GM18909 (cell line): ENCODE measurements at regions not wholly inside any gene's neighbourhood (a gene's known extent, or its start where the extent isn't known, plus 50 kb on each side); places are given as distances from the start of the nearest gene placed in this dataset.

Experiments
- ATAC-seq: cut with Tn5 transposase; IDR thresholded peaks from one replicate; pipeline ENCODE4 v1.9.1; 2021; ENCODE audit warnings: mild to moderate bottlenecking; ENCODE audit not compliant: unreplicated experiment, poor library complexity

DNA sequence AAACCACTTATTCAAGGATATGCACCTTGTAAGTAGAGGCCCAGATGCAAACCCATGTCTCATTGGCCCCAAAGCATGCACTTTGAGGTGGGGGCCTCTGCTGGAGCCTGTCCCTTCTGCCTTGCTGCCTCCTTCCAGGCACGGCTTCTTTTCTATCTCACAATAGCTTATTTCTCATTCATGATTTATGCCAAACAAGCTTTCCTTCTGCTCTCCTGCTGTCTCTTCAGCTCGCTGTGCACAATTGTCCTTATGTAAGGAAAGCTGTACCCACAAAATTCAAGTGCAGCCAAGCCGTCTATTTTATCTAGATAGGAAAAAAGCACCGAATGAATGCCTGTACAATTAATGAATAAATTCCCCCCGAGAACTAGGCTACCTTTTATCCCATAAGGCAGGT, 124.8 kb upstream of the PACRGL start:
- no peak for ATAC-seq

DNA sequence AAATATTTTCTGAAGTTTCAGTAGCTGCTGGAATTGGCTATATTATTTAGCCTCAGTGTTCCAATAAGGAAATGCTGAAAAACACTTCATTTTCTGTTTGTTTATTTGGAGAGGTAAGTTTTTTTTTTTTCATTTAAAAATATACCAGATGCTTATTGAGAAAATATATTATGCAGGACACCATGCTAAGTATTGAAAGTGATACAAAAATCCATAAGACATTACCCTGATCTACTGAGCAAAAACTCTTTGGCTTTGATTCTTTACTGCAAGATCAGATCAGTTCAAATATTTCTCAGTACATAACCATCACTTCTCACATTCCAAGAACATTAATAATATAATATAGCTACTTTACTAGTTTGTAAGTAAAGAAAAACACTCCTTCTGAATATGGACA, 123.4 kb upstream of the PACRGL start:
- no peak for ATAC-seq

DNA sequence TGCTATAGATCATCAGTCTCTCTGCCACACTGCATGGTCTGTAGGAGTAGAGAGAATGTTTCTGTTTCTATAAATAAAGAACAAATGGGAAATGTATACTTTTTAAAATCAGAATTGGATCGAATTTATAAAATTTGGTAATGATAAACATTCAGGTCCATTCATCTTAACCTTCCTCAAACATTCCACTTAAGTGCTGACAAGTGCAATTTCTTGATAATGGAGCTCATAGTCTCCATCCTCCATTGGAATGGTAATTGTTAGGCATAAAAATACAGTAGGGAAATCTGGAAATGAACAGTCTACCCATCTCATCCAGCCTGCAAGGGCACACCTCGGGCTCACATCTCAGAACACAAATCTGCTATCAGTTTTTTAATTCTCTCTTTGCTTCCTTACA, 122.6 kb upstream of the PACRGL start:
- ATAC-seq = no peak

DNA sequence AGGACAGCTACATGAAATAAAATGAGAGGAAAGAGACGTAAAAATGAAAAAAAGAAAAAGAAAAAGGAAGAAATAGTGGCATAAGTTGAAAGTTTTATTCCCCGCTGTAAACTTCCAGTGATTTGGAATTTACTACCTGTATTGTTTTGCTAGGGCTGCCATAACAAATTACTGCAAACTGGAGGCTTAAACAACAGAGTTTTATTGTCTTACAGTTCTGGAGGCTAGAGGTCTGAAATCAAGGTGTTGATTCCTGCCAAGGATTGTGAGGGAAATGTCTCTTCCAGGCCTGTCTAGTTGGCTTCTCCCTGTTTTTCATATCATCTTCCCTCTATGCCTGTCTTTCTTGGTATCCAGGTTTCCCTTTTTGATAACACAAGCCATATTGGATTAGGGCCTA, 119.4 kb upstream of the PACRGL start:
- no peak for ATAC-seq

DNA sequence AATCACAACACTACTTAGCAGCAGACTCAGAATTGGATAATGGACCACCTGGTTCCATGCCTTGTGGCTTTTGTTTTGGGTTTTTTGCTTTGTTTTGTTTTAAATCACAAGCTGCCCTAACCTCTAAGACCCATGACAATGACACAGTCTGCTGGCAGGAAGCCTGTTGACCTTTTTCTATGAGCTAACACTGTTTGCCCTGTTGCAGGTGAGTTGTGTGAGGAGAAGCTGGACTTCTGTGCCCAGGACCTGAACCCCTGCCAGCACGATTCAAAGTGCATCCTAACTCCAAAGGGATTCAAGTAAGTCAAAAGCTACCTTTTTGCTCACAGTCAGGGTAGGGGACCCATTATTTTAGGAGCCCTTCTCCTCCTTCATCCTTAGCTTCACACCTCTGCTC, 110.8 kb upstream of the PACRGL start:
- ATAC-seq = no peak

DNA sequence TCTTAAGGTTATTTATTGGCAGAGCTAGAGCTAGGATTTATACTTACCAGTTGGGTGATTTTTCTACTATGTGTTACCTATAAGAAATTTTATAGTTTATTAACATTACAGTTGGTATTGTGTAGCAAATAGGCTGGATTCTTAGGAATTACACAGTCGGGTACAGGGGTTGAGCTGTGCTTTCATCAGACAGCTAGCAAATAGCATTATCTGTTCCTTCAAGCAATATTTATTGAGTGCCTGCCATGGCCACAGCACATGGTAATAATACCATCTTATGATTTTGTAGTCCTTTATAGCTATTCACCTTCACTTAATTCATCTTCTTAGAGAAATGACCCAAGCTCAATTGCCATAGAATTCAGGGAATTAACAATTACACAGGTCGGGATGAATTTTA, 109.4 kb upstream of the PACRGL start:
- no peak for ATAC-seq

DNA sequence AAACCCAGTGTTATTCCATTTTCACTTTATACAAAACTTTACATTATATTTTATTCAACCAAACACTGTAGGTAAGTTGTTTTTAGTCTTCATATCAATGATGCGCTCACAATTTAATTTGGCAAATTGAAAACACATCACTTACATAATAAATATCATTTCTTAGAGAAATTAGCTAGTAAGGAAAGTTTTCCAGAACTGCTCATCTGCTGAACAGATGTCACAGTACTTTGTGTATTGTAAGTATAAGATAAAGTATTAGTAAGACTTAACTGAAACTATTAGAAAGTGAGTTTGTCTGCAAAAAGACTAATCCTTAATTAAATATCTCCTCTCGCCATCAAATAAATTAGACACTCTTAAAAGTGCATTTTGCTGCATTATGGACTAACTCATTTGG, 108.7 kb upstream of the PACRGL start:
- ATAC-seq = no peak

DNA sequence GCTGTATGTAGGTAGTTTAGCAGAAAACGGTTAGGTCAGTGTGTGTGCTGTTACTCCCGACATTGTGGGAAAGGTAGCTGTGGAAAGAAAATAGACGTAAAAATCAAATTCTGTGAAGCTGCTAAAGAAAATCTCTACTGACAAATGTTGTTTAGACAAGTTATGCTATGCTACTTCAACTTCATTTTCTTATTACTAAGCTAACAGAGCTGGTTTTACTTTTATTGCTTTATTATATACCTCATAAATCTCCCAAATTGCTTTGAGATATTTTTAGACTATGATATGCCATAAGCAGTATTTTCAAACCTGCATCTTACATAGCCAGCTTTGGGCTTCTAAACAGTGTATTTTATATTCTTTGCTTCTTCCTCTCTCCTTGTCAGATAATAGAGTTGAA, 108.2 kb upstream of the PACRGL start:
- ATAC-seq = no peak

DNA sequence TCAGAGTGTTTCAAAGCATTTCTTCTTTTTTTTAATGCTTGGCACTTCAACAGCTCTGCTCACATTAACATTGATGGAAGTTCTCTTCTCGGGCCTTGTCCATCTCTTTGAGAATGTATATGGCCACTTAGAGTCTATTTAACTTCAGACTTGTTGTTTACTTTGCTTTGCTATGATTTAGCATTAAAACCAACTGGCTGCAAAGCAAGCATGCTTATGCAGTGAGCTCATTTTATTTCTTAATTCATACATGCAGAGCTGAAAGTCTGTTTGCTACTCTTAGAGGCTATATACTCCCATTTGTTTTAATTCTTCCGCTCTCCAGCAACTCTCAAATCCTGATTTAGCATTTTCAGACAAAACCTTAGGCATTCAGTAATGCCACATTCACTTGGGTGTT, 107.6 kb upstream of the PACRGL start:
- no peak for ATAC-seq

DNA sequence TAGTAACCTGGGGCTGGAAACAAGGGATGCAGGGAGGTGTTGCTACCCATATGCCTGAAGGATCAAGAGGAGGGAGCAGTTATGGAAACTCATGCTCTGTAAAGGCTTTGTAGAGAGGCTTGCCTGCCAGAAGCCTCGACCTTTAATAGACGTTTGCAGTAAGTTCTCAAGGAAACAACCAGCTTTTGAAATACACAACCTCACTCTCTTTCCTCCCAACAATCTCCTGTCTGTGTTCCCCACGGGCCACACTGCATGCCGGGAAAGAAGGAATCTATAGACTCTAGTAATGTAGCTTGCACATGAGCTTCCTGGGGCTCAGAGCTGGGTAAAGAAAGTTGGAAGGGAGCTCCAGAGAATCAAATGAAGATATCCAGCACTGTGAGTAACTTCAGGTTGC, 101.6 kb upstream of the PACRGL start:
- no peak for ATAC-seq

DNA sequence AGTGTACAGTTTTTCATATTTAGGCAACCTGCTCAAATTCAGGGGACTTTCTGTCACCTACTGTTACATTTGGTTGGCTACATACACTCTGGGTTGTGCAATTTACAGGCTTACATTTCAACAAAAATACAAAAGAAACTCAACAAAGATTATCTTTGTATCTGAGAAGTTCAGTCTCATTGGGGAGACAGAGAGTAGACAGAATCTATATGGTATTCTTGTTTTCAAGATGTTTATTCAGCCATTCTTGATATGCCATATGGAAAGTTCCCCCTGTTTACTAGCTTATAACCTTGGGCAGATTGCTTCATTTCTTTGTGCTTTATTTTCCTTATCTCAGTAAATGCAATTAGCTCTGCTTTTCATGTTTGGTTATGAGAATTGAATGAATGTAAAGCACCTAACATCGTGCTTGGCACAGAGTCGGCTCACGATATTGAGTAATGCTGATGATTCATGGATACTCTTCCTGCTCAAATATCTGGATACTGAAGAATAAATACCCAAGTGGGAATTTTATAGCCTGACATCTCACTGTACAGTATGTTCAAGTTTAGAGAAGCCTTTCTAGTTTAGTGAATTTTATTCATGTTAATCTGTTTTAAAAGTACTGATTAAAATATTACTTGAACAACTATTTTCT, 96.5 kb upstream of the PACRGL start:
- no peak for ATAC-seq

DNA sequence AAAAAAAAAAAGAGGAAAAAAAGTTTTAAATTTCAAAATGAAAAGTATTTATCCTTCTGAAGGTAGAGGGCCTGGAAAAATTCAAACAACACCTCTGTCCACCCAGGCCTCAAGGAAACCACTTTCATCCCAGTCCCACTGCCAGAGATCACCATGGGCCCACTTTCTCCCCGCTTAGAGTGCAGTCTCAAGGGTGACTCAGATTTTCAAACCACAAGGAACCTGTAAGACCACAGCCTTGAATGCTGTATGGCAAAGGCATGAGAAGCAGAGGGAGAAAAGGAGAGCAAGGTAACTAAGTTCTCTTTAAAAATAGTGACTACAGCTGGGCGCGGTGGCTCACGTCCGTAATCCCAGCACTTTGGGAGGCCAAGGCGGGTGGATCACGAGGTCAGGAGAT, 87.9 kb upstream of the PACRGL start:
- no peak for ATAC-seq

DNA sequence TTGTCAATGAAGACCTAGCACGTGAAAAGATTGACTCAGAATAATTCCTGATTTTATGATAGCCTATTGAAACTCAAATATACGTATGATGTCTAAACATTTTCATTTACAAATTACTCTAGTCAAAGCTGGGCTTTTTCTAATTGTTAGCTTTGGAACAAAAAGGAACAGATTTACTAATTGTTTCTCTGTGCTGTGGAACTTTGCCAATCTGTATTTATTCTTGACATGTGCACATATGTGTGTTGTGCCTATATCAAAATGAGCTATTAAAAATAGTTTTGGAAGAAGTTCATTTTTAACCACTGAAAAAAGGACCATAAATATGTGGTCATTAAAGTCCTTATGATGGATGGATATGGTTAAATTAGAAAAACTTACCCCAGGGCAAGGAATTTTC, 85.4 kb upstream of the PACRGL start:
- no peak for ATAC-seq

DNA sequence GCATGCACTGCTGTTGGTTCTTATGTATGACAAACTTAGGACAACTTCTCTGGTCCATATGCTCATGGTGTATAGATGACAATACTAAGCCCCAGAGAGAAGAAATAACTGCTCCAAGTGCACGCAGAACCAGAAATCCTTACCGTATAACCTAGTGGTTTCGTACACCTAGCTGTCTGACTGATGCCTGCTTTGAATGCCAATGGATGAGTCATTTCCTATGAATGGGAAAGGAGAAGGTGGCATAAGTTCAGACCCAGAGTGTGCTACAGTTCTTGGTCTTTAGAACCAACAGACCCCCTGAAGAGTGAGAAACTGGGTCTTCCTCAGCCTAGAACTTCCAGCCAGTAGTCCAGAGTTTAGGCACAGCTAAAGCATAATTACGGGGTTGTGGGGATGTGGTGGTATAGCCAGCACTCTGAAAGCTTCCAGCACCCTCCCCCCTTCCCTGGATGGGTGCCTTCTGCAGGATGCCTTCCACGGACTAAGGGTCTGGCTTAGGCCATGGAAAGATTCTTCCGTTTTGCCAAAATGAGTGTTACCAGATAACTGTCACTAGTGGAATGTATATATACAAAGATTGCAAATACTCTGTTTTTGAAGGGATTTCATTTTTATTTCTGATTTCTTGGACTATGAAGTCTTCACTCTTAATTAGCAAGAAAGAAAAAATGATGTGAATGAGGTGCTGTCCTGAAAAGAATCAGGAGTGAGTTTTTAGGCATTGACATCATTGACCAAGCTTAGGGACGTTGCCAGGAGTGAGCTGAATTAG, 84.6 kb upstream of the PACRGL start:
- ATAC-seq = no peak

DNA sequence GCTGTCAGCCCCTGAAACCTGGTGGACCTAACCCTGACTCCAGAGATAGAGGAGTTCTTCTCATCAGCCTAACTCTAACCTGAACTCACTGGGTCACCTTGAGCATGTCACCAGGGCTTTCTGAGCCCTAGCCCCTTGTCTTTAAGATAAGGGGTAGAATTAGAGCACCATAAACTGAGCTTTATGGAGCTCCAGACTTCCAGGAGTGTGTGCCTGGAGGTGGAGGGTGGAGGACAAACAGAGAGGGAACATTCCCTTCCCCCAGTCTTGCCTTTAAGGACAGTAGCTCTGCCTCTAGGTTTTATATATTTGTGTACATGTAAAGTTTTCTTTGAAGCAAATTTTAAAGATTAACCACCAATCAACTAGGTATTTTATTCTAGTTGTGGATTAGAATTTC, 83.9 kb upstream of the PACRGL start:
- ATAC-seq = no peak

DNA sequence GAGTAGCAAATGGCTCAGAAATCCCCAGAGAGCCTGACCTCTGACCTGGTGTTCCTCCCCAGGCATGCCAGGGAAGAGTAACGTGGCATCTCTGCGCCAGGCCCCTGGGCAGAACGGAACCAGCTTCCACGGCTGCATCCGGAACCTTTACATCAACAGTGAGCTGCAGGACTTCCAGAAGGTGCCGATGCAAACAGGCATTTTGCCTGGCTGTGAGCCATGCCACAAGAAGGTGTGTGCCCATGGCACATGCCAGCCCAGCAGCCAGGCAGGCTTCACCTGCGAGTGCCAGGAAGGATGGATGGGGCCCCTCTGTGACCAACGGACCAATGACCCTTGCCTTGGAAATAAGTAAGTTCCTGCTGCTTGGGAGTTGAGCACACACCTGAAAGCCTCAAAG, 83.4 kb upstream of the PACRGL start:
- ATAC-seq = no peak

DNA sequence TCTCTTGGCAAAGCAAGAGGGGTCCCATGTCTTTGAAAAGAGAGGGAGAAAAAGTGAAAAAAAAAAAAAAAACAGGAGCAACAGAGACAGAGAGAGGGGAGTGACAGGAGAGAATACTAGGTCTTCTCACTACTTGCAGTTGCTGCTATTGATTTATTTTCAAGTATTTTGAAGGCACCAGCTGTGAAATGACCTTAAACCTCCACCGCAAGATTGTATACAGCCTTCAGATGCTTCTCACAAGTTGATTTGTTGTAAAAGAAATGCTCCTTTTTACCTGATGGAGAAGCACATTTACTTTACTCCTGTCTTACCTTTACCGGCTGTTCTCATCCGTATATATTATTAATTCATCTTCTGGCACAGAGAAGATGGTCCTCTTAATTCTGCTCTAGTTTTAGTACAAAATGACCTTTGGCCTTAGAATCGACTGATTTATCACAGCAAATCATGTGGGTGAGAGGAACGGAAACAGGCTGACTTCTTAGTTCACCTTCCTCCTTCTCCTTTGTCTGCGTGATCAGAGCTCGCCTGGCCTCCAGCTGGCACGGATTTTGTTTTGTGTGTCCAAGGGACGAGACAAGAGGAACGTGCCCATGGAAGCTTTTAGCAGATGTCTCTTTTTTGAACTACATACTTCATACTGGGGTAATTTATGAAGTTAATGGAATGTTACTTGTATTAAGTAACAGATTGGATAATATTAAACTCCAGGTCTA, 82.4 kb upstream of the PACRGL start:
- ATAC-seq = no peak

DNA sequence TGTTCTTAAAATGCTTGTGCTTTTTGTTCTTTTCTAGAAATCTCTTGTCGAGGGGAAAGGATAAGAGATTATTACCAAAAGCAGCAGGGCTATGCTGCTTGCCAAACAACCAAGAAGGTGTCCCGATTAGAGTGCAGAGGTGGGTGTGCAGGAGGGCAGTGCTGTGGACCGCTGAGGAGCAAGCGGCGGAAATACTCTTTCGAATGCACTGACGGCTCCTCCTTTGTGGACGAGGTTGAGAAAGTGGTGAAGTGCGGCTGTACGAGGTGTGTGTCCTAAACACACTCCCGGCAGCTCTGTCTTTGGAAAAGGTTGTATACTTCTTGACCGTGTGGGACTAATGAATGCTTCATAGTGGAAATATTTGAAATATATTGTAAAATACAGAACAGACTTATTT, 81.5 kb upstream of the PACRGL start:
- ATAC-seq = no peak

DNA sequence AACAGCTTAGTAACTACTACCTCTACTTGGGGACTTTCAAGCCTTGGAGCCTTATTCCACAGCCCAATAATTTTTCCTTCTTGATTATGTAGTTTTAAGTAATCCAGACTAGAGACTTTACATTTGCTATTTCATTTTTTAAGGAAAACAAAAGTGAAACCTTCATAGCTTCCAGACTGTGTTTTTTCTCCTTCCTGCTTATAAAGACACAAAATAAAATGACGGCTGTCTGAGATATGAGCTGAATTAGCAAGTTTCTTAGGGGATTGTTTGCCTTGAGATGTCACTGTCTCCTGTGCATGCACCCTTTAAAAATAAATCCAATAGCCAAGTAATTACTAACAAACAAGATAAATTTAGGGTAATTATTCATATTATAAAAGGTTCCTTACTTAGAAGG, 78.8 kb upstream of the PACRGL start:
- no peak for ATAC-seq

DNA sequence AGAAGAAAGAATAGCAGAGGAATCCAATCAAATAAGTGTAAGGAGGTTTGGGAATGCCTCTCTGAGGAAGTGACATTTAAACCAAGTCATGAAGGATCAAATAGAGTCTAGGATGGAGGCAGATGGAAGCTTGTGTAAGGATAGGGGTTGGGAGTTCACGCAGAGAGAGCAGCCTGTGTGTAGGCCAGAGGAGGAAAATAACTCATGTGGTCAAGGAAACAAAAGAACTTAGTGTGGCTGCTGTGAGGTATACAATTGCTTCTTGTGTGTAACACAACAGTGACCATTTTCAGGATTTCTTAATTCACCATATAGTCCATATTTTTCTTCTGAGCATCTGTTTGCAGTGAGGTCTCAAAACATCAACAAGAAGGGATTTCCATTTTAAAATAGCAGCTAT, 77.6 kb upstream of the PACRGL start:
- no peak for ATAC-seq

DNA sequence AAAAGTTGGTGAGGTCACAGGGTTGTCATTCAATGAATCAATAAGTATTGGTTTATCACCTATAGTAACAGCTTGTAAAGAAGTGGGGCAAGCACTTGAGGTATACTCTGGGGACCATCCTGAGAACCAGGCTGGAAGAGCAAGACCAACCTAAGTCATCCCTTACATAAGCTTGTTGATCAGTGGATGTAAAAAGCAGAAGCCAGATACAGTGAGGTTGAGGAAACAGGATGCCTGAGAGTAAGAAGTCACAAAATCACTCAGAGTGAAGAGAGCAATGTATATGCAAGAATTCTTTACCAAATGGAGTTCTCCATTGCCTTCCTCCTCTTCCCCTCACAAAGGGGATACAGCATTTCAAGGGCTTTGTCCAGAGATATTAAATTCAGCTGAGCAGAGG, 76.3 kb upstream of the PACRGL start:
- ATAC-seq = no peak
